ENCODE measurements at regions not wholly inside any gene's neighbourhood (a gene's known extent, or its start where the extent isn't known, plus 50 kb on each side); places are given as distances from the start of the nearest gene placed in this dataset.

DNA sequence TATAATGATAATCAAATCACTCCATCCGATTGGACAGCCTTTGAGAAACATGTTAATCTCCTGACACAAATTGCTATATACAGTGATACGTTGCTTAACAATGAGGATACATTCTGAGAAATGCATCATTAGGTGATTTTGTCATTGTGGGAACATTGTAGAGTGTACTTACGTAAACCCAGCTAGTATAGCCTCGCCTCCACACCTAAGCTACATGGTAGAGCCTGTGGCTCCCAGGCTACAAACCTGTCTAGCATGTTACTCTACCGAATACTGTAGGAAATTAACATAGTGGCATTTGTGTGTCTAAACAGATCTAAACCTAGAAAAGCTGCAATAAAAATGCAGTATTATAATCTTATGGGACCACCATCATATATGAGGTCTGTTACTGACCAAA lies 128.6 kb upstream of the PWP1 start (continued):
- TF ChIP-seq, protein P1, sequence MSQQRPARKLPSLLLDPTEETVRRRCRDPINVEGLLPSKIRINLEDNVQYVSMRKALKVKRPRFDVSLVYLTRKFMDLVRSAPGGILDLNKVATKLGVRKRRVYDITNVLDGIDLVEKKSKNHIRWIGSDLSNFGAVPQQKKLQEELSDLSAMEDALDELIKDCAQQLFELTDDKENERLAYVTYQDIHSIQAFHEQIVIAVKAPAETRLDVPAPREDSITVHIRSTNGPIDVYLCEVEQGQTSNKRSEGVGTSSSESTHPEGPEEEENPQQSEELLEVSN (IDR thresholded peaks at IDR 0.05) = no peak

Data from H1 (cell line).